Stimulated activated naive CD8-positive, alpha-beta T cell treated with anti-CD3 and anti-CD28 coated beads, Interleukin-15, amount 100 ng/mL, for 72 hours (primary cell): ENCODE measurements at regions not wholly inside any gene's neighbourhood (a gene's known extent, or its start where the extent isn't known, plus 50 kb on each side); places are given as distances from the start of the nearest gene placed in this dataset.

Experiments used
- ATAC-seq: fragments of 150-1000 bp; cut with Tn5 transposase; 2 replicates; pipeline ENCODE4 v1.10.0; 2021; ENCODE audit warnings: mild to moderate bottlenecking, moderate library complexity
- DNase-seq, 2 donors: peaks; one replicate each; pipeline ENCODE4 v3.0.0; 2021 to 2022
- H3K27ac Mint-ChIP-seq, 2 donors: one replicate each; pipeline ENCODE4 v1.8.0; 2022; ENCODE audit warnings: mild to moderate bottlenecking in 2 of 2, mixed read lengths in 2 of 2, moderate library complexity in 2 of 2
- H3K27me3 Mint-ChIP-seq: one replicate; pipeline ENCODE4 v1.8.0; 2022; ENCODE audit warnings: mixed read lengths
- H3K4me1 Mint-ChIP-seq: one replicate; pipeline ENCODE4 v1.8.0; 2022; ENCODE audit warnings: mild to moderate bottlenecking, mixed read lengths
- H3K4me3 Mint-ChIP-seq, 2 donors: one replicate each; pipeline ENCODE4 v1.8.0; 2022; ENCODE audit warnings: mild to moderate bottlenecking in 2 of 2, mixed read lengths in 2 of 2, moderate library complexity in 1 of 2
- H3K9me3 Mint-ChIP-seq, 2 donors: one replicate each; pipeline ENCODE4 v1.8.0; 2022; ENCODE audit warnings: mixed read lengths in 2 of 2

DNA sequence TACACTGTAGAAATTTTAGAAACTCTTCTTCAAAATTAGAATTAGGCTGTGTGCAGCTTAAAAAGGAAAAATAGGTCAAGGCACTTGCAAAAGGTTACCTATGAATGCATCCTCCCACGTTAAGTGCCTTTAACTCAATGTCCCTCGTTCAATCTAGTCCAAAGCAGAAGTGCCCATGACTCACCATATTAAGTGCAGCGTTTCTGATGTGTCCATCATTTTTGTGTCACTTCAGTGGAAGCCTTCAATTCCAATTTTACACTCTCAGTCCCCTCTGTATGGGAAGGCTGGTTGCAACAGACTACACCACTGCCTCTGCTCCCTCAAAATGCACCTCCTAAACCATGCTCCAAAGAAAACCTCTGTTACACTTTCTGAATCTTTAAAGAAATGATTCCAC, 53.4 kb downstream of the FOXB1 start:
- ATAC-seq (no peak), DNase-seq (no peak)
- Mint-ChIP-seq H3K27ac (no peak overlapping the region), H3K9me3 (peaks cover 18 to 20% of the 10 kb centered on the region in 2 donors), H3K27me3 (peaks cover 54% of the 10 kb centered on the region), H3K4me3 (no peak overlapping the region), H3K4me1 (no peaks in the 10 kb centered on the region)

- peaks cover 18 to 21% of the 10 kb centered on the region in 2 donors for H3K9me3 Mint-ChIP-seq
- no peak overlapping the region for H3K4me3 Mint-ChIP-seq
- H3K27me3 Mint-ChIP-seq, result peaks cover 41% of the 10 kb centered on the region
- DNase-seq (no peak), ATAC-seq (no peak)
- H3K27ac Mint-ChIP-seq, result peak overlapping the region in 1 of 2 donors; percentile 73
- H3K4me1 Mint-ChIP-seq, result no peaks in the 10 kb centered on the region
These were observed 55.1 kb downstream of the FOXB1 start for GRCh38 chr15:60059186-60059585.

DNA sequence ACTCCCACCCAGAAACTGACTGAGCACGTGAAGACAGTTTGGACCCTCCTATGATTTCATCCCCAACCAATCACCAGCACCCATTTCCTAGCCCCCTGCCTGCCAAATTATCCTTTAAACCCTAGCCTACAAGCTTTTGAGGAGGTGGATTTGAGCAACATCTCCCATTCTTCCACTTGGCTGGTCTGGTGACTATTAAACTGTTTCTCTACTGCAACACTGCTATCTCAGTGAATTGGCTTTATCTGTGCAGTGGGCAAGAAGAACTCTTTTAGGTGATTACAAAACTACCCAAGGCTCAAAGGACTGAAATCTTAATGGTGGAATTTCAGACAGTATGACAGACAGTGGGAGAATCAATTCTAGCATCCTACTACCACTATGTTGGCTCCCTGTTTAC, 57.6 kb downstream of the FOXB1 start:
- Mint-ChIP-seq H3K4me1 (no peaks in the 10 kb centered on the region), H3K27ac (no peak overlapping the region), H3K4me3 (no peak overlapping the region), H3K27me3 (peaks cover 44% of the 10 kb centered on the region), H3K9me3 (peaks cover 18 to 21% of the 10 kb centered on the region in 2 donors)
- ATAC-seq (no peak), DNase-seq (no peak)

DNA sequence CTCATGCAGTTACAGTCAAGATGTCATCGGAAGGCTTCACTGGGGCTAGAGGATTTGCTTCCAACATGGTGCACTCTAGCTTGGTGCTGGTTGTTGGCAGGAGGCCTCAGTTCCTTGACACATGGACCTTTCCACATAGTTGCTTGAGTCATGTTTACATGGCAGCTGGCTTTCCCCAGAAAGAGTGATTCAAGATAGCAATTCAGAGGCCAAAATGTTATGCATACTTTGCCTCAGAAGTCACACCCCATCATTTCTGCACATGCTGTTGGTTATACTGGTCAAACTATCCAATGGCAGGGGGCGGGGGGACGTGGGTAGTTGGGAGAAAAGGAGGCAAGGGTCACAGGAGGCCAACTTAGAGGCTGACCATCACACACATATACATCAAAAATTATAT, 58.7 kb downstream of the FOXB1 start:
- Mint-ChIP-seq H3K4me1 (no peaks in the 10 kb centered on the region), H3K9me3 (peaks cover 18 to 21% of the 10 kb centered on the region in 2 donors), H3K4me3 (no peak overlapping the region), H3K27me3 (peaks cover 33% of the 10 kb centered on the region), H3K27ac (no peak overlapping the region)
- DNase-seq (no peak), ATAC-seq (no peak)

DNA sequence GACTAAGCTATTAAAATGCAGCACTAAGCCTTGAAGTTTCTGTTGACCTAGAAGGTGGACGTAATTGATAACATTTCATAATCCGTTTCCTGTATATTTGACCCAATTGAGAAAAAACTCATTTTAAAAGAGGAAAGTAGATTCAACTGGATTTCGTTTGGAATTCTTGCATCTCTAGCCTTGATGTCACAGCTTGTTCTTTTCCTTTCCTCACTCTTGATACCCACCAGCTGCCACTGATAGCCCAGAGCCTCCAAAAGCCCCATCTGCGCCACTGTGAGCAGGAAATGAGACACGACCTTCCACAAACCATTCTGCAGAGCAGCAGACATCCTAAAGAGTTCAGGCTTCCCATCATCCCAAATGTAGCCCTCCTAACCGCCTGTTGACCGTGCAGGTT, 61.8 kb downstream of the FOXB1 start:
- Mint-ChIP-seq H3K27ac (no peak overlapping the region), H3K4me3 (no peak overlapping the region), H3K9me3 (peaks cover 15 to 17% of the 10 kb centered on the region in 2 donors), H3K4me1 (no peaks in the 10 kb centered on the region), H3K27me3 (peaks cover 26% of the 10 kb centered on the region)
- no peak for ATAC-seq
- DNase-seq, result no peak

GRCh38 chr15:60070838-60071493, 66.9 kb downstream of the FOXB1 start:
- Mint-ChIP-seq H3K9me3 (peaks cover 8 to 10% of the 10 kb centered on the region in 2 donors), H3K4me1 (peaks cover 30% of the 10 kb centered on the region), H3K27me3 (peaks cover 5% of the 10 kb centered on the region), H3K4me3 (no peak overlapping the region), H3K27ac (no peak overlapping the region)
- ATAC-seq, result no peak
- DNase-seq, result no peak

DNA sequence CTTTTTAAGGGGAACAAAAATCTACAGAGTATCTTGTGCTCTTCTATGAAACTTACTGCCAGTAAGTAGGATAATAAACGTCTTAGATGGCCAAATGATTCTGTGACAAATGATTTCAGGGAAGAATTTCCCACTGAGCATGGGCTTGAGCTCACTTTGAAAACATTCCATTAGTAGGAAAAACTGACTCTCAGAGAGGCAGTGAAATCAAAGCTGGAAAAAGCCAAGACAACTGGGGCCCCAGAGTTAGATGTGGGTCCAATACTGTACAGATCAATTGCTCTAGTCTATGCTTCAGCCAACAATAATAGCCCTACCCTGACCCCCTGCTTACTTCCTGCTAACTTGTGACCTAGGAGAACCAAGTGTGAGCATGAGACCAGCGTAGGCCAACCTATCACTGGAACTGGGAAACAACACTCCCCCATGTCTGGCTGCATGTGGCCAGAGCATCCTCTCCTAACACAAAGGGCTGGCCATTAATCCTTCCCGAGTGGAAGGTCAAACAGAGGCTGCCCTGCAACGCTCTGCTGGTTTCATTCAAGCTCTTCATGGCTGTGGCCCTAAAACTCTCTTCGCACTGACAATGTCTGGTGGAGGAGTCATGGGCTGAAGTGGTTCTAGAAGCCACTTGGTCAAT, 68.8 kb downstream of the FOXB1 start:
- peaks cover 50% of the 10 kb centered on the region for H3K4me1 Mint-ChIP-seq
- no peaks in the 10 kb centered on the region for H3K27me3 Mint-ChIP-seq
- H3K27ac Mint-ChIP-seq, result no peak overlapping the region
- H3K4me3 Mint-ChIP-seq, result no peak overlapping the region
- peaks cover 8 to 10% of the 10 kb centered on the region in 2 donors for H3K9me3 Mint-ChIP-seq
- DNase-seq (no peak), ATAC-seq (no peak)

DNA sequence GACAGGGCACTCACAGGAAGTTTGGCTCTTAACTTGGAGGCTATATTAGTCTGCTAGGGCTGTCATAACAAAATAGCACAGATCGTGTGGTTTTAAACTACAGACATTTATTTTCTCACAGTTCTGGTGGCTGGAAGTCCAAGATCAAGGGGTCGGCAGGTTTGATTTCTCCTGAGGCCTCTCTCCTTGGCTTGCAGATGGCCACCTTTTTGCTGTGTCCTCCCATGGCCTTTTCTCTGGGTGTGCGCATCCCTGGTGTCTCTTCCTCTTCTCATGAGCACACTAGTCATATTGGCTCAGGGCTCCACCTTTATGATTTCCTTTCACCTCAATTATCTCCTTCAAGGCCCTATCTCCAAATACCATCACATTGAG, 69.3 kb downstream of the FOXB1 start:
- ATAC-seq (no peak), DNase-seq (no peak)
- Mint-ChIP-seq H3K4me3 (no peak overlapping the region), H3K27ac (no peak overlapping the region), H3K9me3 (peaks cover 8 to 10% of the 10 kb centered on the region in 2 donors), H3K27me3 (no peaks in the 10 kb centered on the region), H3K4me1 (peaks cover 54% of the 10 kb centered on the region)

DNA sequence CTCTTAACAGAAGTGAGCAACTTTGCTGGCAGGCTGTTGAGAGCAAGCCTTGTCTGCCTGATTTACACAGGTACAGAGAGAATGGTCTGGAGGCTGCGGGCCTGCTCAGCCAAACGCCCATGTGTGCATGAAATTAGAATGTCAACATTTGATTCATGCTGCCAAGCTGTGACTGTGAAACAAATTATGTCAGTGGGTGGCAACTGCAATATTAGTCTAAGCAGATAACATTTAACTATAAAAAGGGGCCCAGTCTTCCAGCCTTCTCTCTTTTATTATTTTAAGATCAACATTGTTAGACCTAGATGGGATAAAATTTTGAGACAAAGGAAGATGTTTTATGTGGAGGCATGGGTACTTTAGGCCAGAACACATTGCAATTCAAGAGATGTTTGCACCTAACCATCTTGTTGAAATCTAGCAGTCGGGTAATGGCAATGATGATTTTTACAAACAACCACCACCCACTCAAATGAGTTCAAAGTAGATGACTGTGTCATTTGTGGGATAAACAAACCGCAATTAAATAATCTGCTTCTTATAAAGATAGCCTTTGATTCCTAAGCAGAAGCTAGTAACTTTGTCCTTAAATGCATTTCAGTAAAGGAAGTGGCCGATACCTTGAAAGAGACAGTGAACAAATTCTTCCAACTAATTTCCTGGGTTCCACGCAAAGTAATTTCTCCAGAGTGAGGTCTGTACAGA, 70.2 kb downstream of the FOXB1 start:
- DNase-seq, result no peak
- Mint-ChIP-seq H3K4me3 (no peak overlapping the region), H3K27ac (peak overlapping the region in 1 of 2 donors; percentile 22), H3K27me3 (no peaks in the 10 kb centered on the region), H3K4me1 (peaks cover 59% of the 10 kb centered on the region), H3K9me3 (peaks cover 8 to 10% of the 10 kb centered on the region in 2 donors)
- ATAC-seq, result peak; percentile 41

DNA sequence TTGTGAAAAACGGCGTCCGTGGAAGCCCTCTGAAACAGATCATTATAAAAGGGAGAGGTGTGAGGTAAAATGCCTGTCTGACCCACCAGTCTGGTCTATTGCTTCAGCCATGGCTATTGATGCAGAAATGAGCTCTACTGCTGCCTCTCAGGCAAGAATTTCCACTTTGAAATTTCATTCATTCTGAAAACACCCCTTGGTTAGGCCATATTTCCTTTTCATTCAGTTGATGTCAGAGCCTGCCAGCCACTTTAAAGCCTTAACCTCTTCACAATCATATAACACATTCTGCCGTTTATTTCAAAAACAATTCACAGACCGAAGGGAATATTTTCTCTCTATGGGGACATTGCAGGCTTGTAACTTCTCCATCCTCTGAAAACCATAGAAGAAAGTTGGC, 71.9 kb downstream of the FOXB1 start:
- peak in 1 of 2 donors; percentile 18 for DNase-seq
- Mint-ChIP-seq H3K4me3 (peak overlapping the region; percentile 40 to 61), H3K27ac (no peak overlapping the region), H3K27me3 (no peaks in the 10 kb centered on the region), H3K9me3 (peaks cover 8 to 10% of the 10 kb centered on the region in 2 donors), H3K4me1 (peaks cover 59% of the 10 kb centered on the region)
- ATAC-seq, result peak; percentile 67

- H3K4me3 Mint-ChIP-seq, result peak overlapping the region; percentile 61 to 70
- DNase-seq, result no peak
- H3K27ac Mint-ChIP-seq, result peak overlapping the region; percentile 34 to 83
- no peak for ATAC-seq
- no peaks in the 10 kb centered on the region for H3K27me3 Mint-ChIP-seq
- peaks cover 8 to 10% of the 10 kb centered on the region in 2 donors for H3K9me3 Mint-ChIP-seq
- peaks cover 59% of the 10 kb centered on the region for H3K4me1 Mint-ChIP-seq
These were observed 72.6 kb downstream of the FOXB1 start for GRCh38 chr15:60076582-60077276.

DNA sequence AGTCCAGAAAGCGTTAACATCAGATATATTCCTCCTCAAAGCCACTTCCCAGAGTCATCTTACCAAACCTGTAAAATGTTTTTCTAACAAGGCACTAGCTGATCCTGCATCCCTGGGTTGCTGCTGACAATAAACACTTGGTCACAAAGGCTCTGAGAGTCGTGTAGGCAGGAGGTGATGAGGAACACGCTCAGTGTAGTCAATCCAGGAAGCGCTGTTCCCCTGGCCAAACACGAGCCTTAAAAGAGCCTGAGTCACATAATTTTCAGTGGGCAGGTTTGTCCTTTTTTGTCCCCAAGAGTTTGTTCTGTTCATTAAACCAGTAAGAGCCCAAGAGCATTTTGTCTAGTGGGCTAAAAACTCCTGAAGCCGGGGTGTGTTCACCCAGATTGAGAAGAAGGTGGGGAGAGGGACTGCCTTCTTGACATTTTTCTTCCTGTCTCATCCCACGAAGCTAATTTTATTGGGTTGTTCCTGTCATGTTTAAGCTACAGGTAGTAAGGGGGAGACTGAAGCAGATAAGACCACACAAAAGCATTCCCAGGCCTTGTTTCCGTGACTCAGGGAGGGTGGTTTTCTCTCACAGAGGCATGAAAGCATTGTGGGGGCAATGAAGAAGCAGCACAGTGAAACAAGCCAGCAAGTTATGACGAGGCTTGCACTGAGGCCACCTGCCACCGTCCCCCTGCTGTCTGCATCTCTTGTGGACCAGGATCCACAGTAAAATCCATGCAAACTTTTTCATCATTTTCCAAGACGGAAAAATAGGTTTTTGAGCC, 73.7 kb downstream of the FOXB1 start:
- peak overlapping the region; percentile 64 to 83 for H3K27ac Mint-ChIP-seq
- peak; percentile 86 for ATAC-seq

DNA sequence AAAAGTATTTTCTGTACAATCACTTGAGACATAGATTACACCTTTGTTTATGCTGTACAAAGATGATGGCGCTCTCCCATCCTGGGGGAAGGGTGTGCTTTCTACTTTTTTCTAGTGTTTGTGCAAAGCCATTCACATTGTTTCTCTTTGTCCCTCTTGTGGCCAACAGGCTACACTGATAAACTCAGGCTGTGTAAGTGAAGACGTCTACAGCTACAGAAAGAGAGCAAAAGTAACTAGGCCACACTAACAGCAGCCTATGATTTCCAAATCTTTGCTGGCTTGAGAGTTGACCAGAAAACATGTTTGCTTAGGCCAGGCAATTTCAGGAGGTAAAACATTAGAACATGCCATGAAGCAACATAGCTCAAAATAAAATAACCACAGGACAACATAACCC, 75.1 kb downstream of the FOXB1 start:
- Mint-ChIP-seq H3K27me3 (no peaks in the 10 kb centered on the region), H3K9me3 (no peaks in the 10 kb centered on the region), H3K4me1 (peaks cover 46% of the 10 kb centered on the region), H3K4me3 (no peak overlapping the region), H3K27ac (no peak overlapping the region)
- DNase-seq, result no peak
- ATAC-seq, result no peak

More for the DNA sequence above, 73.7 kb downstream of the FOXB1 start:
- H3K27me3 Mint-ChIP-seq, result no peaks in the 10 kb centered on the region
- H3K4me3 Mint-ChIP-seq, result peak overlapping the region; percentile 42 to 70
- H3K9me3 Mint-ChIP-seq, result peaks cover 8 to 10% of the 10 kb centered on the region in 2 donors
- peak; percentile 29 to 51 for DNase-seq
- peaks cover 59% of the 10 kb centered on the region for H3K4me1 Mint-ChIP-seq

DNA sequence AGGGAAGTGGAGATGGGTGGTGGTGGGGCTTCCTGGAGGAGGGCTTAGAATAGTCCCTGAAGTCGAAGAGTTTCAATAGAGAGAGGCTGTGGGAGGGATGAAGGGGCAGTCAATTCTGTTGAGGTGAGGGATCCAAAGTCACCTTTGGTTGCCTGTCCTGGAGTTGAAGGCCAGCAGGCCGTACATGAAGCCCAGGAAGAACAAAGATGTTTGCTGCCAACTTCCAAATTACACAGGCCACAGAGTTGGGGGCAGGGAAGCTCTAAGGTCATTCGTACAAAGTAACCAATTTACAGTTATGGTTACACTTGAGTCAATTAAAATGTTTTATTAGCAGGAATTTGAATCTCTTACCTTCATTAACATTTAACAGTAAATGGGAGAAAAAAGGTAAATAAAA, 77.9 kb downstream of the FOXB1 start:
- no peak for ATAC-seq
- no peak overlapping the region for H3K4me3 Mint-ChIP-seq
- peaks cover 8% of the 10 kb centered on the region for H3K27me3 Mint-ChIP-seq
- DNase-seq, result no peak
- H3K9me3 Mint-ChIP-seq, result no peaks in the 10 kb centered on the region
- H3K27ac Mint-ChIP-seq, result peak overlapping the region in 1 of 2 donors; percentile 29
- peaks cover 22% of the 10 kb centered on the region for H3K4me1 Mint-ChIP-seq

- Mint-ChIP-seq H3K27ac (no peak overlapping the region), H3K9me3 (no peaks in the 10 kb centered on the region), H3K4me1 (peaks cover 11% of the 10 kb centered on the region), H3K27me3 (peaks cover 14% of the 10 kb centered on the region), H3K4me3 (no peak overlapping the region)
- DNase-seq (no peak), ATAC-seq (no peak)
These were observed 79.2 kb downstream of the FOXB1 start for GRCh38 chr15:60083318-60083717.
